ENCODE measurements at regions not wholly inside any gene's neighbourhood (a gene's known extent, or its start where the extent isn't known, plus 50 kb on each side); places are given as distances from the start of the nearest gene placed in this dataset.

DNA sequence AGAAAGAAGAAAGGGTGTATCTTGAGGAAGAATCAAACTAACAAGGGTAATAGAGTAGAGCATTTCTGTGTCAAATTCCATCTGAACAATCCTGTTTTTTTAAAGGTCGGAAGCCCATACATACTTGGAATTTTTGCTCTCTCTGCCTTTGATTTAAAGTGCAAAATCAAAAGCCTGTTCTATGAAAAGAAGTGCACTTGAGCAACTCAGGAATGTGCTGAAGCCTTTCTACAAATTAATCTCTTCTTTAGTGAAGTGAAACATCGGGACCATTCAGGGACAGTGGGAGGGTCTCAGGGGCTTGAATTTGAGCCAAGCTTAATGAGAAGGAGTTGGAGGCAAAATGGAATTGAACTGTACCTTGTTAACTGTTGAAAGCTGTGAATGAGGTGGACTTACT, 1008.5 kb upstream of the LCORL start:
- H3K27ac Mint-ChIP-seq, result peak overlapping the region in 1 of 3 experiments; percentile 37; a peak in 1 of 7 replicates
- H3K4me1 Mint-ChIP-seq, result peaks cover 12 to 18% of the 10 kb centered on the region in 2 experiments

More for the DNA sequence above, 1008.5 kb upstream of the LCORL start:
- Mint-ChIP-seq H3K4me3 (no peak overlapping the region), H3K27me3 (ENCODE audit: low read depth) (no peaks in the 10 kb centered on the region), H3K9me3 (peaks cover 0 to 2% of the 10 kb centered on the region in 2 experiments; a peak in 1 of 5 replicates), H3K36me3 (ENCODE audit: insufficient read depth in 1 of 3, low read depth in 3 of 3) (no peaks in the 10 kb centered on the region)
- Histone ChIP-seq H2BK12ac (ENCODE audit: insufficient read length, low read depth, low read length) (no peak overlapping the region), H3K23ac (ENCODE audit: insufficient read length, low read depth, low read length) (no peak overlapping the region), H2BK5ac (ENCODE audit: insufficient read length, low read length) (no peak overlapping the region), H4K20me1 (ENCODE audit: control insufficient read depth, insufficient read depth, insufficient read length) (no peaks in the 10 kb centered on the region), H3K4ac (ENCODE audit: low read depth, low read length) (no peak overlapping the region), H3K56ac (ENCODE audit: insufficient read length, low read depth, low read length) (no peak overlapping the region), H3K27ac (ENCODE audit: insufficient read length, low read depth, low read length) (no peak overlapping the region), H2BK120ac (ENCODE audit: low read depth, low read length, poor library complexity, severe bottlenecking) (no peak overlapping the region), H4K91ac (ENCODE audit: insufficient read length, low read depth, low read length) (no peak overlapping the region), H3K9ac (ENCODE audit: extremely low read depth, insufficient read length, low read length) (no peak overlapping the region), H3K4me1 (ENCODE audit: insufficient read depth, low read length) (no peaks in the 10 kb centered on the region; the same call in 1 of the 2 replicates), H2AK5ac (ENCODE audit: insufficient read length, low read length) (no peak overlapping the region), H3K27me3 (ENCODE audit: insufficient read depth, low read length) (no peaks in the 10 kb centered on the region), H4K8ac (replicated peaks; ENCODE audit: insufficient read length, low read depth, low read length) (no peak overlapping the region), H2BK15ac (ENCODE audit: low read depth, low read length) (no peak overlapping the region), H3K9me3 (ENCODE audit: control insufficient read depth, low read depth, low read length) (no peaks in the 10 kb centered on the region), H3T11ph (ENCODE audit: low read length) (no peak overlapping the region), H3K4me2 (ENCODE audit: insufficient read depth, insufficient read length, low read length) (no peak overlapping the region), H2BK20ac (ENCODE audit: low read depth, low read length, poor library complexity, severe bottlenecking) (no peak overlapping the region), H3K79me2 (ENCODE audit: insufficient read depth, low read length) (no peaks in the 10 kb centered on the region), H3K18ac (ENCODE audit: insufficient read length, low read depth, low read length) (no peak overlapping the region), H3K14ac (ENCODE audit: insufficient read depth, low read length) (no peak overlapping the region), H4K5ac (ENCODE audit: insufficient read length, low read depth, low read length) (no peak overlapping the region), H2AFZ (ENCODE audit: low read length) (no peak overlapping the region), H3K79me1 (ENCODE audit: insufficient read depth, low read depth, low read length, poor library complexity, severe bottlenecking) (no peaks in the 10 kb centered on the region), H3K23me2 (ENCODE audit: insufficient read length, low read depth, low read length, poor library complexity, severe bottlenecking) (no peaks in the 10 kb centered on the region)
- WGBS (ENCODE audit: extremely low coverage, insufficient read length, low lambda C conversion rate), result no CpG with 5 or more reads among the region's 2 CpGs
- TF ChIP-seq, protein P1, sequence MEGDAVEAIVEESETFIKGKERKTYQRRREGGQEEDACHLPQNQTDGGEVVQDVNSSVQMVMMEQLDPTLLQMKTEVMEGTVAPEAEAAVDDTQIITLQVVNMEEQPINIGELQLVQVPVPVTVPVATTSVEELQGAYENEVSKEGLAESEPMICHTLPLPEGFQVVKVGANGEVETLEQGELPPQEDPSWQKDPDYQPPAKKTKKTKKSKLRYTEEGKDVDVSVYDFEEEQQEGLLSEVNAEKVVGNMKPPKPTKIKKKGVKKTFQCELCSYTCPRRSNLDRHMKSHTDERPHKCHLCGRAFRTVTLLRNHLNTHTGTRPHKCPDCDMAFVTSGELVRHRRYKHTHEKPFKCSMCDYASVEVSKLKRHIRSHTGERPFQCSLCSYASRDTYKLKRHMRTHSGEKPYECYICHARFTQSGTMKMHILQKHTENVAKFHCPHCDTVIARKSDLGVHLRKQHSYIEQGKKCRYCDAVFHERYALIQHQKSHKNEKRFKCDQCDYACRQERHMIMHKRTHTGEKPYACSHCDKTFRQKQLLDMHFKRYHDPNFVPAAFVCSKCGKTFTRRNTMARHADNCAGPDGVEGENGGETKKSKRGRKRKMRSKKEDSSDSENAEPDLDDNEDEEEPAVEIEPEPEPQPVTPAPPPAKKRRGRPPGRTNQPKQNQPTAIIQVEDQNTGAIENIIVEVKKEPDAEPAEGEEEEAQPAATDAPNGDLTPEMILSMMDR (conservative IDR thresholded peaks at IDR 0.05), result no peak
- no peak for DNase-seq
